HEK293 (cell line): ENCODE measurements at regions not wholly inside any gene's neighbourhood (a gene's known extent, or its start where the extent isn't known, plus 50 kb on each side); places are given as distances from the start of the nearest gene placed in this dataset.

Experiments
- CTCF ChIA-PET: fragments of 350-600 bp; formaldehyde crosslinking; extraction: SDS; loops from one replicate; lab custom pipeline; 2021; ENCODE audit warnings: antibody characterized with exemption; lab: Yijun Ruan, JAX
- POLR2A ChIA-PET: fragments of 300-600 bp; formaldehyde crosslinking; extraction: SDS; loops from one replicate; lab custom pipeline; 2020; ENCODE audit warnings: antibody characterized with exemption, inconsistent platforms; lab: Yijun Ruan, JAX
- H3K27ac ChIP-seq: fragments of 200-500 bp; sonication (Bioruptor generic); 2 replicates; pipeline ENCODE4 v1.5.1; 2014; ENCODE audit warnings: low read depth, low read length, control low read depth, inconsistent platforms; ENCODE audit errors: extremely low read depth
- H3K36me3 ChIP-seq, 2 experiments: fragments of 200-500 bp in 1 of 2; sonication (Bioruptor generic) in 1 of 2; 1 replicate in 1 of 2; 2 replicates in 1 of 2; pipeline ENCODE4 v1.5.1; 2014 to 2017; ENCODE audit warnings: inconsistent platforms in 2 of 2, low read length in 2 of 2; ENCODE audit not compliant: control insufficient read depth in 2 of 2, insufficient read depth in 1 of 2
- H3K4me1 ChIP-seq: fragments of 200-500 bp; sonication (Bioruptor generic); 2 replicates; pipeline ENCODE4 v1.5.1; 2014; ENCODE audit warnings: mild to moderate bottlenecking, low read length, inconsistent platforms; ENCODE audit not compliant: control insufficient read depth, insufficient read depth
- H3K4me3 ChIP-seq: 2 replicates; pipeline ENCODE4 v1.5.1; 2011; ENCODE audit warnings: low read depth, mild to moderate bottlenecking, control low read depth, low read length, moderate library complexity
- H3K9me3 ChIP-seq: fragments of 200-500 bp; sonication (Bioruptor generic); 2 replicates; pipeline ENCODE4 v1.5.1; 2014; ENCODE audit warnings: low read depth, low read length, inconsistent platforms; ENCODE audit not compliant: control insufficient read depth, insufficient read depth
- GLI2 ChIP-seq: fragments of 450-650 bp; formaldehyde crosslinking; IDR thresholded peaks from 2 replicates; pipeline ENCODE4; 2017; ENCODE audit warnings: missing biosample characterization, missing genetic modification characterization, low read depth, borderline replicate concordance
- KLF16 ChIP-seq: fragments of 450-650 bp; formaldehyde crosslinking; IDR thresholded peaks from 2 replicates; pipeline ENCODE4 v1.5.1; 2017; ENCODE audit warnings: missing biosample characterization, missing genetic modification characterization
- WT1 ChIP-seq: fragments of 450-650 bp; formaldehyde crosslinking; IDR thresholded peaks from 2 replicates; pipeline ENCODE4 v1.5.1; 2016; ENCODE audit warnings: missing biosample characterization, missing genetic modification characterization
- YY2 ChIP-seq: fragments of 450-650 bp; formaldehyde crosslinking; IDR thresholded peaks from 2 replicates; pipeline ENCODE4 v1.5.1; 2016; ENCODE audit warnings: missing biosample characterization, missing genetic modification characterization
- ZFHX2 ChIP-seq: fragments of 450-650 bp; formaldehyde crosslinking; conservative IDR thresholded peaks from 2 replicates; pipeline ENCODE4 v1.5.1; 2016; ENCODE audit warnings: missing biosample characterization, missing genetic modification characterization
- ZIC2 ChIP-seq: fragments of 450-650 bp; formaldehyde crosslinking; IDR thresholded peaks from 2 replicates; pipeline ENCODE4 v1.5.1; 2016; ENCODE audit warnings: missing biosample characterization, missing genetic modification characterization
- ZNF23 ChIP-seq: fragments of 450-650 bp; formaldehyde crosslinking; IDR thresholded peaks from 2 replicates; pipeline ENCODE4 v1.5.1; 2016; ENCODE audit warnings: missing biosample characterization, missing genetic modification characterization, borderline replicate concordance
- ZNF514 ChIP-seq: fragments of 450-650 bp; formaldehyde crosslinking; IDR thresholded peaks from 2 replicates; pipeline ENCODE4 v1.5.1; 2016; ENCODE audit warnings: missing biosample characterization, missing genetic modification characterization
- ZNF529 ChIP-seq: fragments of 450-650 bp; formaldehyde crosslinking; IDR thresholded peaks from 2 replicates; pipeline ENCODE4 v1.5.1; 2017; ENCODE audit warnings: missing genetic modification characterization, missing biosample characterization; ENCODE audit not compliant: insufficient replicate concordance
- ZNF558 ChIP-seq: fragments of 450-650 bp; formaldehyde crosslinking; IDR thresholded peaks from 2 replicates; pipeline ENCODE4 v1.5.1; 2016; ENCODE audit warnings: missing biosample characterization, missing genetic modification characterization
- ZNF626 ChIP-seq: fragments of 450-650 bp; sonication (Bioruptor Pico); formaldehyde crosslinking; IDR thresholded peaks from 2 replicates; pipeline ENCODE4 v1.5.1; 2018; ENCODE audit warnings: missing biosample characterization, missing genetic modification characterization, inconsistent platforms
- ZNF660 ChIP-seq: fragments of 450-650 bp; IDR thresholded peaks from 2 replicates; pipeline ENCODE4 v1.5.1; 2018; ENCODE audit warnings: missing biosample characterization, mild to moderate bottlenecking, missing genetic modification characterization
- ZNF707 ChIP-seq: fragments of 450-650 bp; formaldehyde crosslinking; IDR thresholded peaks from 2 replicates; pipeline ENCODE4 v1.5.1; 2016; ENCODE audit warnings: missing biosample characterization, missing genetic modification characterization
- ZNF768 ChIP-seq: fragments of 450-650 bp; formaldehyde crosslinking; IDR thresholded peaks from 2 replicates; pipeline ENCODE4 v1.5.1; 2018; ENCODE audit warnings: missing biosample characterization, mild to moderate bottlenecking, missing genetic modification characterization
- TF ChIP-seq, protein P1 (sequence below): fragments of 450-650 bp; formaldehyde crosslinking; IDR thresholded peaks from 2 replicates; pipeline ENCODE4 v1.5.1; 2016; ENCODE audit warnings: missing biosample characterization, missing genetic modification characterization
- TF ChIP-seq, protein P2 (sequence below): fragments of 450-650 bp; formaldehyde crosslinking; IDR thresholded peaks from 2 replicates; pipeline ENCODE4 v1.5.1; 2016; ENCODE audit warnings: missing biosample characterization, missing genetic modification characterization
- TF ChIP-seq, protein P3 (sequence below): fragments of 450-650 bp; formaldehyde crosslinking; IDR thresholded peaks from 2 replicates; pipeline ENCODE4 v1.5.1; 2016; ENCODE audit warnings: missing biosample characterization, missing genetic modification characterization
- TF ChIP-seq, protein P4 (sequence below): fragments of 450-650 bp; formaldehyde crosslinking; optimal IDR thresholded peaks from 2 replicates; pipeline ENCODE3; 2016; ENCODE audit warnings: missing biosample characterization, mild to moderate bottlenecking, missing genetic modification characterization
- TF ChIP-seq, protein P5 (sequence below): fragments of 450-650 bp; formaldehyde crosslinking; IDR thresholded peaks from 2 replicates; pipeline ENCODE4 v1.5.1; 2017; ENCODE audit warnings: missing biosample characterization, mild to moderate bottlenecking, missing genetic modification characterization, moderate library complexity
- TF ChIP-seq, protein P6 (sequence below): fragments of 450-650 bp; IDR thresholded peaks from 2 replicates; pipeline ENCODE4 v1.5.1; 2018; ENCODE audit warnings: missing biosample characterization, missing genetic modification characterization
- TF ChIP-seq, protein P7 (sequence below): fragments of 450-650 bp; formaldehyde crosslinking; IDR thresholded peaks from 2 replicates; pipeline ENCODE4; 2016; ENCODE audit warnings: missing biosample characterization, missing genetic modification characterization

DNA sequence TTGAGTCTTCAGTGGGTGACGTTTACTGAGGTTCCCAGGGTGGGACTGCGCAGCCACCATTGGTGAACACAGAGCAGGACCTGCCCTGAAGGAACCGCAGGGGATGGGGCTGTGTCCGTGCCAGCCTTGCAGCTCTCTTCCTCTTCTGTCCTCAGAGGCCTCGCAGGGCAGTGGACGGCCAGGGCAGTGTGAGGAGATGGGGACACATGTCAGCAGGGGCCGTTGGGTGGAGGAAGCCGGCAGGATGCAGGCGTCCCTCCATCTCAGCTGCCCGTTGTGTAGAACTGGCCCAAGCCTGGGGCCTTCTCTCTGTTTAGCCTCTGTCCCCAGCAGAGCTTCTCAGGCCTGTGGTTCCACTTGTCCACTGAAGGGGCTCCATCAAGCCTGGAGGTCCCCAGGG, 53.6 kb upstream of the SMOC2 start (continued):
- TF ChIP-seq, protein P1, sequence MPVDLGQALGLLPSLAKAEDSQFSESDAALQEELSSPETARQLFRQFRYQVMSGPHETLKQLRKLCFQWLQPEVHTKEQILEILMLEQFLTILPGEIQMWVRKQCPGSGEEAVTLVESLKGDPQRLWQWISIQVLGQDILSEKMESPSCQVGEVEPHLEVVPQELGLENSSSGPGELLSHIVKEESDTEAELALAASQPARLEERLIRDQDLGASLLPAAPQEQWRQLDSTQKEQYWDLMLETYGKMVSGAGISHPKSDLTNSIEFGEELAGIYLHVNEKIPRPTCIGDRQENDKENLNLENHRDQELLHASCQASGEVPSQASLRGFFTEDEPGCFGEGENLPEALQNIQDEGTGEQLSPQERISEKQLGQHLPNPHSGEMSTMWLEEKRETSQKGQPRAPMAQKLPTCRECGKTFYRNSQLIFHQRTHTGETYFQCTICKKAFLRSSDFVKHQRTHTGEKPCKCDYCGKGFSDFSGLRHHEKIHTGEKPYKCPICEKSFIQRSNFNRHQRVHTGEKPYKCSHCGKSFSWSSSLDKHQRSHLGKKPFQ = no peak
- TF ChIP-seq YY2 = no peak

DNA sequence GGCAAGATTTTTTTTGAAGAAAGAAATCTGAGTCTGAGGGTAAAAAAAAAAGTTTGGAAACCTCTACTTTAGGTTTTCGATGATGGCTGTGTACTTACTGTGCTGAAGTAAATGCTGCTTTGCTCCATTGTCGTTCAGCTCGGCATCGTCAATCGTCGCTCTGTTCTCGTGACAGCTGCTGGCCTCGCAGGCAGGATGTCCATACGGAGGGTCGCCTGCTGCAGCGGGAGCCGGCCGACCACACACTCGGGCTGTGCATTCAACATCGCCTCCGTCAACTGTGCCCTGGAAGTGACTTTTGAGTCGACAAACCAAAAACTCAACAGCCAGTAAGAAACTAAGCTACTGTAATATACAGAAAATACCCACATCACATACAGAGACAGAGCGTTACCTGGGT, 53.1 kb upstream of the SMOC2 start:
- no peaks in the 10 kb centered on the region for H3K9me3 ChIP-seq

DNA sequence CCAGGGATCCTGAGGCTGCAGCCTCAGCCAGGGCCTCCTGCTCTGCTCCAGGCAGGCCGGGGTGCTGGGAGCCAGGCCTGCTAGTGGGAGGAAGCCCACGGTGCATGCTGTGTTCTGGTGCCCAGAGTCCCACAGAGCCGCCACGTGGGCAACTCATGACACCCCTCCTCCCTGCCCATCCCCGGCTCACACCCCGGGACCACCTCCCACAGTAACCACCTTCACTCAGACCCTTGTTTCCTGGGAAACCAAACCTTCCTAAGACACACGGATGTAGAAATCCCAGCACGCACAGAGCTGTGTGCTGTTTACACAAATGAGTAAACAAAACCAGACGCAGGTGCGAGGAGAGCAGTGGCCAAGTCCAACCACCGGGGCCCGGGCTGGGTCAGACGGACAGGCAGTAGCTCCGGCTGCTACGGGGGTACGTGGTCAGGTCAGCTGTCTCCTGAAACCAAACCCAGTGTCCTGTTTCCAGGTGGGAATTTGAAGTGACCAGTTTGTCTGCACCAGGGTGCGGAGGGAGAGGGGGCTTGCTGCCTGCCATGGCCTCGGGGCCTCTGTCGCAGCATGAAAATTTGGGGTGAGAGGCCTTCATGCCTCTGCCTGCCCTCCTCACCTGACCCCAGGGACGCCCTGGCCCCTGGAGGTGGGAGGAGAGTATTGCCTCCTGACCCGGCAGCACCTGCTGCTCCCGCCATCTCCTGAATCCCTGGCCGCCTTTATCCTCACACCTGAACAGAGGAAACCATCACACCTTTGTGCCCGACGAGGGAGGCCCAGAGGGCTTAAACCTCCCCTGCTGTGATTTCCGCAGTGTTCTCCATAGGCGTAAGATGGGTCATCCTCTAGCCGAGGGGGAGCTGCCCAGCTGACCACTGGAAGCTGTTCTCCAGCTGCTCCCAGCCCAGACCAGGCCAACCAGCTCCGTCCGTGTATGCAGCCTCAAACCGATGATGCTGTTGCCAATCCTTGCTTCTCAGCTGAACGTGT, 52.0 kb upstream of the SMOC2 start:
- ChIA-PET POLR2A (interaction anchor here (1.1 kb wide), 1 partner anchor 14 kb away, joined by 3 read pairs; no protein-coding TSS in a partner anchor), CTCF (interaction anchor here (0.9 to 1.3 kb wide), 2 partner anchors 19 to 245 kb away, joined by 6 to 9 read pairs; no protein-coding TSS in a partner anchor)
- Histone ChIP-seq H3K9me3 (no peaks in the 10 kb centered on the region), H3K4me3 (no peak overlapping the region), H3K4me1 (no peaks in the 10 kb centered on the region), H3K27ac (no peak overlapping the region), H3K36me3 (no peaks in the 10 kb centered on the region)
- TF ChIP-seq, protein P2, sequence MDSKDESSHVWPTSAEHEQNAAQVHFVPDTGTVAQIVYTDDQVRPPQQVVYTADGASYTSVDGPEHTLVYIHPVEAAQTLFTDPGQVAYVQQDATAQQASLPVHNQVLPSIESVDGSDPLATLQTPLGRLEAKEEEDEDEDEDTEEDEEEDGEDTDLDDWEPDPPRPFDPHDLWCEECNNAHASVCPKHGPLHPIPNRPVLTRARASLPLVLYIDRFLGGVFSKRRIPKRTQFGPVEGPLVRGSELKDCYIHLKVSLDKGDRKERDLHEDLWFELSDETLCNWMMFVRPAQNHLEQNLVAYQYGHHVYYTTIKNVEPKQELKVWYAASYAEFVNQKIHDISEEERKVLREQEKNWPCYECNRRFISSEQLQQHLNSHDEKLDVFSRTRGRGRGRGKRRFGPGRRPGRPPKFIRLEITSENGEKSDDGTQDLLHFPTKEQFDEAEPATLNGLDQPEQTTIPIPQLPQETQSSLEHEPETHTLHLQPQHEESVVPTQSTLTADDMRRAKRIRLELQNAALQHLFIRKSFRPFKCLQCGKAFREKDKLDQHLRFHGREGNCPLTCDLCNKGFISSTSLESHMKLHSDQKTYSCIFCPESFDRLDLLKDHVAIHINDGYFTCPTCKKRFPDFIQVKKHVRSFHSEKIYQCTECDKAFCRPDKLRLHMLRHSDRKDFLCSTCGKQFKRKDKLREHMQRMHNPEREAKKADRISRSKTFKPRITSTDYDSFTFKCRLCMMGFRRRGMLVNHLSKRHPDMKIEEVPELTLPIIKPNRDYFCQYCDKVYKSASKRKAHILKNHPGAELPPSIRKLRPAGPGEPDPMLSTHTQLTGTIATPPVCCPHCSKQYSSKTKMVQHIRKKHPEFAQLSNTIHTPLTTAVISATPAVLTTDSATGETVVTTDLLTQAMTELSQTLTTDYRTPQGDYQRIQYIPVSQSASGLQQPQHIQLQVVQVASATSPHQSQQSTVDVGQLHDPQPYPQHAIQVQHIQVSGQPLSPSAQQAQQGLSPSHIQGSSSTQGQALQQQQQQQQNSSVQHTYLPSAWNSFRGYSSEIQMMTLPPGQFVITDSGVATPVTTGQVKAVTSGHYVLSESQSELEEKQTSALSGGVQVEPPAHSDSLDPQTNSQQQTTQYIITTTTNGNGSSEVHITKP (tag by site-specific recombination) = no peak
- TF ChIP-seq ZFHX2 (tag by site-specific recombination) = peak; percentile 37; the same call in 1 of the 2 replicates
- no peak for TF ChIP-seq ZNF23 (tag by site-specific recombination)
- TF ChIP-seq, protein P3, sequence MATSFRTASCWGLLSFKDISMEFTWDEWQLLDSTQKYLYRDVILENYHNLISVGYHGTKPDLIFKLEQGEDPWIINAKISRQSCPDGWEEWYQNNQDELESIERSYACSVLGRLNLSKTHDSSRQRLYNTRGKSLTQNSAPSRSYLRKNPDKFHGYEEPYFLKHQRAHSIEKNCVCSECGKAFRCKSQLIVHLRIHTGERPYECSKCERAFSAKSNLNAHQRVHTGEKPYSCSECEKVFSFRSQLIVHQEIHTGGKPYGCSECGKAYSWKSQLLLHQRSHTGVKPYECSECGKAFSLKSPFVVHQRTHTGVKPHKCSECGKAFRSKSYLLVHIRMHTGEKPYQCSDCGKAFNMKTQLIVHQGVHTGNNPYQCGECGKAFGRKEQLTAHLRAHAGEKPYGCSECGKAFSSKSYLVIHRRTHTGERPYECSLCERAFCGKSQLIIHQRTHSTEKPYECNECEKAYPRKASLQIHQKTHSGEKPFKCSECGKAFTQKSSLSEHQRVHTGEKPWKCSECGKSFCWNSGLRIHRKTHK (tag by site-specific recombination) = no peak
- TF ChIP-seq ZNF558 (tag by site-specific recombination) = no peak
- no peak for TF ChIP-seq ZNF514 (tag by site-specific recombination)
- no peak for TF ChIP-seq ZNF768

More for the DNA sequence above, 53.1 kb upstream of the SMOC2 start:
- POLR2A ChIA-PET = interaction anchor here (0.7 to 1.1 kb wide), 2 partner anchors 13 to 184 kb away, joined by 3 read pairs; no protein-coding TSS in a partner anchor
- H3K27ac ChIP-seq = no peak overlapping the region
- CTCF ChIA-PET = interaction anchor here (0.6 to 0.7 kb wide), 2 partner anchors 17 to 445 kb away, joined by 3 read pairs; no protein-coding TSS in a partner anchor
- no peak overlapping the region for H3K4me3 ChIP-seq
- no peaks in the 10 kb centered on the region for H3K4me1 ChIP-seq
- TF ChIP-seq, protein P4, sequence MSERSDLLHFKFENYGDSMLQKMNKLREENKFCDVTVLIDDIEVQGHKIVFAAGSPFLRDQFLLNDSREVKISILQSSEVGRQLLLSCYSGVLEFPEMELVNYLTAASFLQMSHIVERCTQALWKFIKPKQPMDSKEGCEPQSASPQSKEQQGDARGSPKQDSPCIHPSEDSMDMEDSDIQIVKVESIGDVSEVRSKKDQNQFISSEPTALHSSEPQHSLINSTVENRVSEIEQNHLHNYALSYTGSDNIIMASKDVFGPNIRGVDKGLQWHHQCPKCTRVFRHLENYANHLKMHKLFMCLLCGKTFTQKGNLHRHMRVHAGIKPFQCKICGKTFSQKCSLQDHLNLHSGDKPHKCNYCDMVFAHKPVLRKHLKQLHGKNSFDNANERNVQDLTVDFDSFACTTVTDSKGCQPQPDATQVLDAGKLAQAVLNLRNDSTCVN (tag by site-specific recombination) = no peak
- TF ChIP-seq ZNF707 (tag by site-specific recombination) (no peak), ZNF660 (tag by site-specific recombination) (no peak), ZNF529 (no peak), GLI2 (tag by site-specific recombination) (no peak), ZIC2 (tag by site-specific recombination) (no peak), WT1 (no peak), KLF16 (tag by site-specific recombination) (no peak), ZNF626 (tag by site-specific recombination) (no peak)
- TF ChIP-seq, protein P5, sequence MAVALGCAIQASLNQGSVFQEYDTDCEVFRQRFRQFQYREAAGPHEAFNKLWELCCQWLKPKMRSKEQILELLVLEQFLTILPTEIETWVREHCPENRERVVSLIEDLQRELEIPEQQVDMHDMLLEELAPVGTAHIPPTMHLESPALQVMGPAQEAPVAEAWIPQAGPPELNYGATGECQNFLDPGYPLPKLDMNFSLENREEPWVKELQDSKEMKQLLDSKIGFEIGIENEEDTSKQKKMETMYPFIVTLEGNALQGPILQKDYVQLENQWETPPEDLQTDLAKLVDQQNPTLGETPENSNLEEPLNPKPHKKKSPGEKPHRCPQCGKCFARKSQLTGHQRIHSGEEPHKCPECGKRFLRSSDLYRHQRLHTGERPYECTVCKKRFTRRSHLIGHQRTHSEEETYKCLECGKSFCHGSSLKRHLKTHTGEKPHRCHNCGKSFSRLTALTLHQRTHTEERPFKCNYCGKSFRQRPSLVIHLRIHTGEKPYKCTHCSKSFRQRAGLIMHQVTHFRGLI = no peak
- TF ChIP-seq, protein P6, sequence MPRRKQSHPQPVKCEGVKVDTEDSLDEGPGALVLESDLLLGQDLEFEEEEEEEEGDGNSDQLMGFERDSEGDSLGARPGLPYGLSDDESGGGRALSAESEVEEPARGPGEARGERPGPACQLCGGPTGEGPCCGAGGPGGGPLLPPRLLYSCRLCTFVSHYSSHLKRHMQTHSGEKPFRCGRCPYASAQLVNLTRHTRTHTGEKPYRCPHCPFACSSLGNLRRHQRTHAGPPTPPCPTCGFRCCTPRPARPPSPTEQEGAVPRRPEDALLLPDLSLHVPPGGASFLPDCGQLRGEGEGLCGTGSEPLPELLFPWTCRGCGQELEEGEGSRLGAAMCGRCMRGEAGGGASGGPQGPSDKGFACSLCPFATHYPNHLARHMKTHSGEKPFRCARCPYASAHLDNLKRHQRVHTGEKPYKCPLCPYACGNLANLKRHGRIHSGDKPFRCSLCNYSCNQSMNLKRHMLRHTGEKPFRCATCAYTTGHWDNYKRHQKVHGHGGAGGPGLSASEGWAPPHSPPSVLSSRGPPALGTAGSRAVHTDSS = no peak
- TF ChIP-seq, protein P7, sequence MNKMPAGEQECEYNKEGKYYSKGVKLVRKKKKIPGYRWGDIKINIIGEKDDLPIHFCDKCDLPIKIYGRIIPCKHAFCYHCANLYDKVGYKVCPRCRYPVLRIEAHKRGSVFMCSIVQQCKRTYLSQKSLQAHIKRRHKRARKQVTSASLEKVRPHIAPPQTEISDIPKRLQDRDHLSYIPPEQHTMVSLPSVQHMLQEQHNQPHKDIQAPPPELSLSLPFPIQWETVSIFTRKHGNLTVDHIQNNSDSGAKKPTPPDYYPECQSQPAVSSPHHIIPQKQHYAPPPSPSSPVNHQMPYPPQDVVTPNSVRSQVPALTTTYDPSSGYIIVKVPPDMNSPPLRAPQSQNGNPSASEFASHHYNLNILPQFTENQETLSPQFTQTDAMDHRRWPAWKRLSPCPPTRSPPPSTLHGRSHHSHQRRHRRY (tag by site-specific recombination) = no peak
- no peaks in the 10 kb centered on the region for H3K36me3 ChIP-seq
